Upper lobe of left lung (tissue), 6 donors: ENCODE measurements at regions not wholly inside any gene's neighbourhood (a gene's known extent, or its start where the extent isn't known, plus 50 kb on each side); places are given as distances from the start of the nearest gene placed in this dataset.

Experiments
- ATAC-seq, 2 donors: fragments of 200-7000 bp; cut with Tn5 transposase; one replicate each; pipeline ENCODE4 v1.9.1; 2022; ENCODE audit warnings: mild to moderate bottlenecking in 2 of 2, moderate library complexity in 2 of 2; ENCODE audit not compliant: low FRiP score in 2 of 2
- DNase-seq, 2 donors: peaks; one replicate each; pipeline ENCODE4 v3.0.0-alpha.2; 2019 to 2020
- H3K27ac ChIP-seq, 4 donors: fragments of 200-600 bp; sonication (generic); one replicate each; pipeline ENCODE4 v1.5.1; 2016 to 2019
- H3K27me3 ChIP-seq, 4 donors: fragments of 200-600 bp; sonication (generic); one replicate each; pipeline ENCODE4 v1.5.1; 2017 to 2019
- H3K36me3 ChIP-seq, 4 donors: fragments of 200-600 bp; sonication (generic); one replicate each; pipeline ENCODE4 v1.5.1; 2016 to 2019
- H3K4me1 ChIP-seq, 4 donors: fragments of 200-600 bp; sonication (generic); one replicate each; pipeline ENCODE4 v1.5.1; 2018 to 2019
- H3K4me3 ChIP-seq, 4 donors: fragments of 200-600 bp; sonication (generic); one replicate each; pipeline ENCODE4 v1.5.1; 2017 to 2019; ENCODE audit warnings: mild to moderate bottlenecking in 2 of 4, moderate library complexity in 1 of 4
- H3K9me3 ChIP-seq, 4 donors: fragments of 200-600 bp; sonication (generic); one replicate each; pipeline ENCODE4 v1.5.1; 2018 to 2019
- CTCF ChIP-seq, 6 experiments: fragments of 450-650 bp in 4 of 6; fragments of 200-600 bp in 2 of 6; sonication (generic) in 2 of 6; IDR thresholded peaks; one replicate each; pipeline ENCODE4 v1.5.1; 2016 to 2019; ENCODE audit warnings: antibody characterized with exemption in 6 of 6
- EP300 ChIP-seq, 4 donors: sonication (generic); formaldehyde crosslinking; IDR thresholded peaks; one replicate each; pipeline ENCODE4 v1.5.1; 2017; ENCODE audit warnings: antibody characterized with exemption in 4 of 4, control low read depth in 2 of 4
- POLR2A ChIP-seq, 4 donors: fragments of 450-650 bp; IDR thresholded peaks; one replicate each; pipeline ENCODE4 v1.5.1; 2016 to 2017; ENCODE audit warnings: antibody characterized with exemption in 4 of 4, mild to moderate bottlenecking in 2 of 4
- POLR2AphosphoS5 ChIP-seq, 2 donors: sonication (generic); formaldehyde crosslinking; IDR thresholded peaks; one replicate each; pipeline ENCODE4 v1.5.1; 2017; ENCODE audit warnings: antibody characterized with exemption in 2 of 2
- WGBS, 2 donors: methylation state at CpG; one replicate each; pipeline ENCODE4 v1.1.5; 2017 to 2018; 5-methylcytosine and 5-hydroxymethylcytosine counted together
- donor health status: DM: no; HTN: no; CAD: no; lungs with moderate emphysema.
- donor health status: DM: no; HTN: yes; CAD: no; lungs with severe emphysema.

GRCh38 chr6:119961450-119961849 is 611.9 kb upstream of the MAN1A1 start:
- H3K4me3 ChIP-seq: no peak overlapping the region
- no peaks in the 10 kb centered on the region for H3K36me3 ChIP-seq
- no peak overlapping the region for H3K27ac ChIP-seq
- WGBS, 2 donors: 93 to 98% methylated on average over 2 of the region's 2 CpGs
- no peak for TF ChIP-seq CTCF (IDR thresholded peaks at IDR 0.05)
- TF ChIP-seq POLR2A (IDR thresholded peaks at IDR 0.05): no peak
- no peak for TF ChIP-seq POLR2AphosphoS5 (IDR thresholded peaks at IDR 0.05)
- no peak for TF ChIP-seq EP300 (IDR thresholded peaks at IDR 0.05)
- no peaks in the 10 kb centered on the region for H3K9me3 ChIP-seq
- ATAC-seq (no peak), DNase-seq (no peak)
- no peaks in the 10 kb centered on the region for H3K27me3 ChIP-seq
- H3K4me1 ChIP-seq: no peaks in the 10 kb centered on the region

GRCh38 chr6:119960456-119960855 is 610.9 kb upstream of the MAN1A1 start:
- Histone ChIP-seq H3K4me1 (no peaks in the 10 kb centered on the region), H3K9me3 (no peaks in the 10 kb centered on the region), H3K4me3 (no peak overlapping the region), H3K36me3 (no peaks in the 10 kb centered on the region), H3K27me3 (no peaks in the 10 kb centered on the region), H3K27ac (no peak overlapping the region)
- no peak for ATAC-seq
- no peak for DNase-seq
- no peak for TF ChIP-seq POLR2A (IDR thresholded peaks at IDR 0.05)
- TF ChIP-seq CTCF (IDR thresholded peaks at IDR 0.05): no peak
- TF ChIP-seq EP300 (IDR thresholded peaks at IDR 0.05): no peak
- TF ChIP-seq POLR2AphosphoS5 (IDR thresholded peaks at IDR 0.05): no peak
- WGBS, 2 donors: 71 to 78% methylated on average over 5 of the region's 5 CpGs

- WGBS, 2 donors: 71 to 81% methylated on average over 3 of the region's 3 CpGs
- no peak for ATAC-seq
- no peak for TF ChIP-seq POLR2AphosphoS5 (IDR thresholded peaks at IDR 0.05)
These were observed 610.5 kb upstream of the MAN1A1 start for GRCh38 chr6:119960036-119960435.

GRCh38 chr6:119957195-119957594 is 607.6 kb upstream of the MAN1A1 start:
- no peak overlapping the region for H3K4me3 ChIP-seq
- no peaks in the 10 kb centered on the region for H3K9me3 ChIP-seq
- DNase-seq: no peak
- no peaks in the 10 kb centered on the region for H3K4me1 ChIP-seq
- no peaks in the 10 kb centered on the region for H3K27me3 ChIP-seq
- H3K27ac ChIP-seq: no peak overlapping the region
- ATAC-seq: no peak
- H3K36me3 ChIP-seq: no peaks in the 10 kb centered on the region
- WGBS, 2 donors: 71 to 83% methylated on average over 3 of the region's 3 CpGs
- TF ChIP-seq POLR2A (IDR thresholded peaks at IDR 0.05) (no peak), CTCF (IDR thresholded peaks at IDR 0.05) (no peak), EP300 (IDR thresholded peaks at IDR 0.05) (no peak), POLR2AphosphoS5 (IDR thresholded peaks at IDR 0.05) (no peak)

More at GRCh38 chr6:119960036-119960435, 610.5 kb upstream of the MAN1A1 start:
- no peak for DNase-seq
- Histone ChIP-seq H3K27ac (no peak overlapping the region), H3K4me1 (no peaks in the 10 kb centered on the region), H3K4me3 (no peak overlapping the region), H3K9me3 (no peaks in the 10 kb centered on the region), H3K36me3 (no peaks in the 10 kb centered on the region), H3K27me3 (no peaks in the 10 kb centered on the region)

- no peaks in the 10 kb centered on the region for H3K27me3 ChIP-seq
These were observed 603.1 kb upstream of the MAN1A1 start for GRCh38 chr6:119952696-119953095.

More at GRCh38 chr6:119952696-119953095, 603.1 kb upstream of the MAN1A1 start:
- H3K4me3 ChIP-seq: no peak overlapping the region
- peaks cover 0 to 5% (median 0%) of the 10 kb centered on the region in 4 donors for H3K9me3 ChIP-seq
- TF ChIP-seq POLR2AphosphoS5 (IDR thresholded peaks at IDR 0.05): no peak
- no peak for TF ChIP-seq POLR2A (IDR thresholded peaks at IDR 0.05)
- TF ChIP-seq EP300 (IDR thresholded peaks at IDR 0.05): no peak
- TF ChIP-seq CTCF (IDR thresholded peaks at IDR 0.05): no peak
- no peaks in the 10 kb centered on the region for H3K36me3 ChIP-seq
- WGBS, 2 donors: 91 to 93% methylated on average over 3 of the region's 3 CpGs
- no peak overlapping the region for H3K27ac ChIP-seq
- no peak for DNase-seq
- H3K4me1 ChIP-seq: no peaks in the 10 kb centered on the region
- ATAC-seq: no peak
